ENCODE measurements at regions not wholly inside any gene's neighbourhood (a gene's known extent, or its start where the extent isn't known, plus 50 kb on each side); places are given as distances from the start of the nearest gene placed in this dataset.

- Histone ChIP-seq H2BK5ac (ENCODE audit: low read depth, low read length, poor library complexity, severe bottlenecking) (no peak overlapping the region), H2AK5ac (ENCODE audit: low read length, severe bottlenecking) (no peak overlapping the region), H3K4me1 (ENCODE audit: control insufficient read depth, insufficient read depth, low read depth, low read length) (no peaks in the 10 kb centered on the region), H3K14ac (ENCODE audit: low read length in 2 of 2) (no peak overlapping the region), H3K9me3 (ENCODE audit: control insufficient read depth, low read length) (no peaks in the 10 kb centered on the region), H2BK12ac (ENCODE audit: low read length in 2 of 2) (no peak overlapping the region), H3K9ac (ENCODE audit: low read length) (no peak overlapping the region), H3K23ac (ENCODE audit: low read length in 2 of 2) (no peak overlapping the region), H2AFZ (ENCODE audit: low read depth, low read length) (no peak overlapping the region), H3K36me3 (ENCODE audit: control insufficient read depth in 1 of 2, insufficient read depth in 2 of 2, low read depth in 1 of 2, low read length in 2 of 2) (no peaks in the 10 kb centered on the region), H4K8ac (ENCODE audit: low read length) (no peak overlapping the region), H2BK120ac (ENCODE audit: low read depth, low read length) (no peak overlapping the region), H3K27ac (ENCODE audit: low read length, poor library complexity, severe bottlenecking) (no peak overlapping the region), H3K18ac (ENCODE audit: low read depth in 1 of 2, low read length in 2 of 2) (no peak overlapping the region), H3K4ac (ENCODE audit: low read depth in 1 of 2, low read length in 2 of 2) (no peak overlapping the region), H3K79me1 (replicated peaks; ENCODE audit: low read length, poor library complexity, severe bottlenecking) (no peaks in the 10 kb centered on the region), H4K91ac (ENCODE audit: low read length) (no peak overlapping the region), H3K4me2 (ENCODE audit: low read length, poor library complexity, severe bottlenecking) (no peak overlapping the region), H3K4me3 (ENCODE audit: insufficient read depth in 1 of 2, low read depth in 1 of 2, low read length in 2 of 2) (no peak overlapping the region), H3K27me3 (ENCODE audit: control insufficient read depth in 1 of 2, insufficient read depth in 1 of 2, low read length in 2 of 2) (no peaks in the 10 kb centered on the region), H2BK15ac (ENCODE audit: low read depth, poor library complexity, severe bottlenecking) (no peak overlapping the region)
- no peak for DNase-seq
These were observed 860.2 kb upstream of the AMELY start for GRCh38 chrY:7771771-7772170.

DNA sequence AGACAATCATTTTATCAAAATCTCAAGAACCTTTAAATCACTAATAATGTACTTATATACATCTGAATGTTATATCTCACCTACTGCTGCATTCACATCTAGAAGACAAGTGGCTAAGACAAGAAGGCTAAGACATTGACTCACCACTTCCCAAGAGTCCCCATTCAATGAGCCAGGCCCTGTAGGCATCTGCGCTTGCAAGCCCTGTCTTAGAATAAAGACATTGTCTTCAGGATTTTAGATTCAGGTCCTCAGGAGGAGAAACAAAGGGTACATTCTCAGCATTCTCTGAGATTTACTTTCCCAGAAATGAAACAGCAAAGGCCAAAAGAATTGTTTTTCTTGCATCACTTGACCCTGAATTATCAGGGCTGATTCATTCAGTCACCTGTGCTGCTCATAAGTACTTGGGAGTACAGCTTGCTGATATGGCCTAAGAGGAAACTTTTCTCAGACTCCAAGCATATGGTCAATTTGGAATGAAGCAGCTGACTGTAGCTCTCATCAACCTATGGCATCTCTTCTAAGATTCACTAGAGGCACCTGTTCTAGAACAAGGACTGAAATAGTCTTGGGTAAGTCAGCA is 858.3 kb upstream of the AMELY start:
- no peak overlapping the region for H2BK12ac ChIP-seq (ENCODE audit: low read length in 2 of 2)
- no peak overlapping the region for H2BK120ac ChIP-seq (ENCODE audit: low read depth, low read length)
- no peak overlapping the region for H3K4me2 ChIP-seq (ENCODE audit: low read length, poor library complexity, severe bottlenecking)
- H4K91ac ChIP-seq (ENCODE audit: low read length): no peak overlapping the region
- H3K18ac ChIP-seq (ENCODE audit: low read depth in 1 of 2, low read length in 2 of 2): no peak overlapping the region
- H3K27ac ChIP-seq (ENCODE audit: low read length, poor library complexity, severe bottlenecking): no peak overlapping the region
- H3K9ac ChIP-seq (ENCODE audit: low read length): no peak overlapping the region
- no peak overlapping the region for H2BK5ac ChIP-seq (ENCODE audit: low read depth, low read length, poor library complexity, severe bottlenecking)
- no peak overlapping the region for H2AFZ ChIP-seq (ENCODE audit: low read depth, low read length)
- no peak overlapping the region for H3K14ac ChIP-seq (ENCODE audit: low read length in 2 of 2)
- no peaks in the 10 kb centered on the region for H3K79me1 ChIP-seq (replicated peaks; ENCODE audit: low read length, poor library complexity, severe bottlenecking)
- H3K4me1 ChIP-seq (ENCODE audit: control insufficient read depth, insufficient read depth, low read depth, low read length): no peaks in the 10 kb centered on the region
- no CpG with 5 or more reads among the region's 1 CpG for WGBS
- no peak overlapping the region for H4K8ac ChIP-seq (ENCODE audit: low read length)
- H3K27me3 ChIP-seq (ENCODE audit: control insufficient read depth in 1 of 2, insufficient read depth in 1 of 2, low read length in 2 of 2): no peaks in the 10 kb centered on the region
- H3K23ac ChIP-seq (ENCODE audit: low read length in 2 of 2): no peak overlapping the region
- no peaks in the 10 kb centered on the region for H3K36me3 ChIP-seq (ENCODE audit: control insufficient read depth in 1 of 2, insufficient read depth in 2 of 2, low read depth in 1 of 2, low read length in 2 of 2)
- H2AK5ac ChIP-seq (ENCODE audit: low read length, severe bottlenecking): no peak overlapping the region
- H3K4me3 ChIP-seq (ENCODE audit: insufficient read depth in 1 of 2, low read depth in 1 of 2, low read length in 2 of 2): no peak overlapping the region
- no peak for DNase-seq
- H2BK15ac ChIP-seq (ENCODE audit: low read depth, poor library complexity, severe bottlenecking): no peak overlapping the region
- H3K4ac ChIP-seq (ENCODE audit: low read depth in 1 of 2, low read length in 2 of 2): no peak overlapping the region
- no peaks in the 10 kb centered on the region for H3K9me3 ChIP-seq (ENCODE audit: control insufficient read depth, low read length)

DNA sequence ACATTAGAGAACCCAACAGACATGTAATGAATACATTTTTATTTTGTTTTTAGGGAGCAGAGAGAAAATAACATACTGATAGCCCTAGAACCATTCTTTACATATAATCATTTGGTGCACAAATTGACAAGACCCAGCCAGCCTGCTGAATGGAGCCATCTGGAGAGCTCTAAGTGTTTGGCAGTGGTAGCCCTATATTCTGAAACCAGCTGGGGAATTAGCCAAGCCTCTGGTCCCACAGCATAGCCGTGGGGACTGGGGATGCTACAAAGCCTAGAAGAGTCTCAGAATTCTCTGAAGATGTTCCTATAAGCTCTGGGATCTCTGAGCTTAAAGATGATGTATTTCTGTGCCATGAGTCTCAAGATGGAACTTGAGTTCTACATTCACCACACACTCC is 857.3 kb upstream of the AMELY start:
- Histone ChIP-seq H3K4me3 (ENCODE audit: insufficient read depth in 1 of 2, low read depth in 1 of 2, low read length in 2 of 2) (no peak overlapping the region), H3K4me2 (ENCODE audit: low read length, poor library complexity, severe bottlenecking) (no peak overlapping the region), H4K8ac (ENCODE audit: low read length) (no peak overlapping the region), H2BK5ac (ENCODE audit: low read depth, low read length, poor library complexity, severe bottlenecking) (no peak overlapping the region), H3K9ac (ENCODE audit: low read length) (no peak overlapping the region), H3K27ac (ENCODE audit: low read length, poor library complexity, severe bottlenecking) (no peak overlapping the region), H3K36me3 (ENCODE audit: control insufficient read depth in 1 of 2, insufficient read depth in 2 of 2, low read depth in 1 of 2, low read length in 2 of 2) (no peaks in the 10 kb centered on the region), H3K9me3 (ENCODE audit: control insufficient read depth, low read length) (no peaks in the 10 kb centered on the region), H3K27me3 (ENCODE audit: control insufficient read depth in 1 of 2, insufficient read depth in 1 of 2, low read length in 2 of 2) (no peaks in the 10 kb centered on the region), H3K4me1 (ENCODE audit: control insufficient read depth, insufficient read depth, low read depth, low read length) (no peaks in the 10 kb centered on the region), H3K23ac (ENCODE audit: low read length in 2 of 2) (no peak overlapping the region), H2AK5ac (ENCODE audit: low read length, severe bottlenecking) (no peak overlapping the region), H2BK12ac (ENCODE audit: low read length in 2 of 2) (no peak overlapping the region), H2BK15ac (ENCODE audit: low read depth, poor library complexity, severe bottlenecking) (no peak overlapping the region), H3K79me1 (replicated peaks; ENCODE audit: low read length, poor library complexity, severe bottlenecking) (no peaks in the 10 kb centered on the region), H4K91ac (ENCODE audit: low read length) (no peak overlapping the region), H2BK120ac (ENCODE audit: low read depth, low read length) (no peak overlapping the region), H3K18ac (ENCODE audit: low read depth in 1 of 2, low read length in 2 of 2) (no peak overlapping the region), H3K14ac (ENCODE audit: low read length in 2 of 2) (no peak overlapping the region), H2AFZ (ENCODE audit: low read depth, low read length) (no peak overlapping the region), H3K4ac (ENCODE audit: low read depth in 1 of 2, low read length in 2 of 2) (no peak overlapping the region)
- DNase-seq: no peak
- no CpG with 5 or more reads among the region's 1 CpG for WGBS

- Histone ChIP-seq H4K8ac (ENCODE audit: low read length) (no peak overlapping the region), H3K36me3 (ENCODE audit: control insufficient read depth in 1 of 2, insufficient read depth in 2 of 2, low read depth in 1 of 2, low read length in 2 of 2) (no peaks in the 10 kb centered on the region), H2BK12ac (ENCODE audit: low read length in 2 of 2) (no peak overlapping the region), H4K91ac (ENCODE audit: low read length) (no peak overlapping the region), H3K14ac (ENCODE audit: low read length in 2 of 2) (no peak overlapping the region), H3K23ac (ENCODE audit: low read length in 2 of 2) (no peak overlapping the region), H3K4me2 (ENCODE audit: low read length, poor library complexity, severe bottlenecking) (no peak overlapping the region), H3K9ac (ENCODE audit: low read length) (no peak overlapping the region), H2AK5ac (ENCODE audit: low read length, severe bottlenecking) (no peak overlapping the region), H3K9me3 (ENCODE audit: control insufficient read depth, low read length) (no peaks in the 10 kb centered on the region), H2BK120ac (ENCODE audit: low read depth, low read length) (no peak overlapping the region), H2BK5ac (ENCODE audit: low read depth, low read length, poor library complexity, severe bottlenecking) (no peak overlapping the region), H2BK15ac (ENCODE audit: low read depth, poor library complexity, severe bottlenecking) (no peak overlapping the region), H3K4ac (ENCODE audit: low read depth in 1 of 2, low read length in 2 of 2) (no peak overlapping the region), H3K79me1 (replicated peaks; ENCODE audit: low read length, poor library complexity, severe bottlenecking) (no peaks in the 10 kb centered on the region), H3K27me3 (ENCODE audit: control insufficient read depth in 1 of 2, insufficient read depth in 1 of 2, low read length in 2 of 2) (no peaks in the 10 kb centered on the region), H3K4me1 (ENCODE audit: control insufficient read depth, insufficient read depth, low read depth, low read length) (no peaks in the 10 kb centered on the region), H3K4me3 (ENCODE audit: insufficient read depth in 1 of 2, low read depth in 1 of 2, low read length in 2 of 2) (no peak overlapping the region), H3K27ac (ENCODE audit: low read length, poor library complexity, severe bottlenecking) (no peak overlapping the region), H3K18ac (ENCODE audit: low read depth in 1 of 2, low read length in 2 of 2) (no peak overlapping the region), H2AFZ (ENCODE audit: low read depth, low read length) (no peak overlapping the region)
- no peak for DNase-seq
- 93% methylated on average over 2 of the region's 2 CpGs for WGBS
These were observed 842.2 kb upstream of the AMELY start for GRCh38 chrY:7753711-7754110.
